PC-9 (cell line): ENCODE measurements at regions not wholly inside any gene's neighbourhood (a gene's known extent, or its start where the extent isn't known, plus 50 kb on each side); places are given as distances from the start of the nearest gene placed in this dataset.

Source experiments
- EZH2 ChIP-seq: fragments of 200-600 bp; sonication (generic); IDR thresholded peaks from 2 replicates; pipeline ENCODE4 v1.8.0; 2017; ENCODE audit warnings: antibody characterized with exemption, low read depth
- TF ChIP-seq, protein P1 (sequence below): fragments of 200-600 bp; sonication (generic); conservative IDR thresholded peaks from 2 replicates; pipeline ENCODE4 v1.6.1; 2017; ENCODE audit warnings: mixed run types, antibody characterized with exemption, mild to moderate bottlenecking, moderate library complexity

DNA sequence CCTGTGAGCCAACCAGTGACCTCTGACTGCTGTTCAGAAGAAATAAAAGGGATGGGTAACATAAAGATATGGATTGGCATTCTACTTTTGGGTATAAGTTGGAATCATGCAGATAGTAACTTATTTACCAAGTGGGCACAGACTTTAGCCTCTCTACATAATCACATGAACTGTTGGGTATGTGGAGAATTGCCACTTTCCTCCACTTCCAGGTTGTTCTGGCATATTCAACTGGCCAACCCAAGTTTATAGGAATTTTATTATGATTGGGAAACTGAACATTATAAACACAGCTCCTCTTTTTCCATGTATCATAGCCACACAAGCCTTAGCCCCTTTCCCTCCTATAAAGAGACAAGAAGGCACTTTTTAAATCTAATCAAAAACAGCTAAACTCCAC is 179.3 kb downstream of the RNF152 start:
- TF ChIP-seq, protein P1, sequence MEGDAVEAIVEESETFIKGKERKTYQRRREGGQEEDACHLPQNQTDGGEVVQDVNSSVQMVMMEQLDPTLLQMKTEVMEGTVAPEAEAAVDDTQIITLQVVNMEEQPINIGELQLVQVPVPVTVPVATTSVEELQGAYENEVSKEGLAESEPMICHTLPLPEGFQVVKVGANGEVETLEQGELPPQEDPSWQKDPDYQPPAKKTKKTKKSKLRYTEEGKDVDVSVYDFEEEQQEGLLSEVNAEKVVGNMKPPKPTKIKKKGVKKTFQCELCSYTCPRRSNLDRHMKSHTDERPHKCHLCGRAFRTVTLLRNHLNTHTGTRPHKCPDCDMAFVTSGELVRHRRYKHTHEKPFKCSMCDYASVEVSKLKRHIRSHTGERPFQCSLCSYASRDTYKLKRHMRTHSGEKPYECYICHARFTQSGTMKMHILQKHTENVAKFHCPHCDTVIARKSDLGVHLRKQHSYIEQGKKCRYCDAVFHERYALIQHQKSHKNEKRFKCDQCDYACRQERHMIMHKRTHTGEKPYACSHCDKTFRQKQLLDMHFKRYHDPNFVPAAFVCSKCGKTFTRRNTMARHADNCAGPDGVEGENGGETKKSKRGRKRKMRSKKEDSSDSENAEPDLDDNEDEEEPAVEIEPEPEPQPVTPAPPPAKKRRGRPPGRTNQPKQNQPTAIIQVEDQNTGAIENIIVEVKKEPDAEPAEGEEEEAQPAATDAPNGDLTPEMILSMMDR, result no peak
- TF ChIP-seq EZH2, result no peak
